Fibroblast of skin of abdomen (primary cell): ENCODE measurements at regions not wholly inside any gene's neighbourhood (a gene's known extent, or its start where the extent isn't known, plus 50 kb on each side); places are given as distances from the start of the nearest gene placed in this dataset.

Experiments used
- DNase-seq: peaks from one replicate; pipeline ENCODE4 v3.0.0-alpha.2; 2013

- no peak for DNase-seq
Observed at GRCh38 chr12:81953541-81953940, 194.4 kb upstream of the PPFIA2 start.

DNA sequence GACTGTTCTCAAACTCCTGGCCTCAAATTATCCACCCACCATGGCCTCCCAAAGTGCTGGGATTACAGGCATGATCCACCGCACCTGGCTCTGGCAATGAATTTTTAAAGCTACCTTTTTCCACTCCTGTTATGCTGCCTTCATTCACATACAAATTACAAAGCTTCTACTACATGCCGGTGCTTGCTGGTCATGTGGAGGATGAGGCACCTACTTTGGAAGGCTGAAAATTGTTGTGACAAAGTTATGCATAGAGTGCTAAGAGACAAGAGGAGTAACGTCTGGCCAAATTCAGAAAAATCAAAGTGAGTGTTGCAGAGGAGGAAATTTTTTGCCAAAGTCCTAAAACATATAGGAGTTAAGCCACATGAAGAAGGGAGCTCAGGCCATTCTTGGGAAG, 191.7 kb upstream of the PPFIA2 start:
- DNase-seq: no peak

- no peak for DNase-seq
Observed at GRCh38 chr12:81949841-81950308, 190.7 kb upstream of the PPFIA2 start.

- no peak for DNase-seq
Observed at GRCh38 chr12:81949416-81949815, 190.3 kb upstream of the PPFIA2 start.

GRCh38 chr12:81944886-81945285, 185.7 kb upstream of the PPFIA2 start:
- DNase-seq: no peak

GRCh38 chr12:81942594-81942993, 183.4 kb upstream of the PPFIA2 start:
- no peak for DNase-seq

- no peak for DNase-seq
Observed at GRCh38 chr12:81930037-81930436, 170.9 kb upstream of the PPFIA2 start.

- peak; percentile 0 for DNase-seq
Observed at GRCh38 chr12:81896771-81897170, 137.6 kb upstream of the PPFIA2 start.

DNA sequence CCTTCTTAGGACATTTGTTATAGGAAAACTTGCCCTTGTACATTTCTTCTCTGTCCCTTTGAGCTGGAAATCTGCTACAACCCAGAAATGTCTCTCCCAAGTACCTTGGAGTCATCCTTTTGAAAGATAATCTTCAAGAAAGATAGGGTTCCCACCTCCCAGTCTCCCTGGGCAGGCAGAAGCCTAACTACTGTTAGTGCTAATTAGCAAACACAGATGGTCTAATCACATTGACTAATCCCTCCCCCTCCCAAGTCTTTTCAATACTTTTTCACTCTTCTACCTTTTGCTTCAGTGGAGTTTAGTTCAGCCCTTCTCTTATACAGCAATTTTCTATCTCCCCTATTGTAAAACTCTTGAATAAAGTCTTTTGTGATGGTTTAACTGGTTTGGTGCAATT, 129.8 kb upstream of the PPFIA2 start:
- DNase-seq: no peak

DNA sequence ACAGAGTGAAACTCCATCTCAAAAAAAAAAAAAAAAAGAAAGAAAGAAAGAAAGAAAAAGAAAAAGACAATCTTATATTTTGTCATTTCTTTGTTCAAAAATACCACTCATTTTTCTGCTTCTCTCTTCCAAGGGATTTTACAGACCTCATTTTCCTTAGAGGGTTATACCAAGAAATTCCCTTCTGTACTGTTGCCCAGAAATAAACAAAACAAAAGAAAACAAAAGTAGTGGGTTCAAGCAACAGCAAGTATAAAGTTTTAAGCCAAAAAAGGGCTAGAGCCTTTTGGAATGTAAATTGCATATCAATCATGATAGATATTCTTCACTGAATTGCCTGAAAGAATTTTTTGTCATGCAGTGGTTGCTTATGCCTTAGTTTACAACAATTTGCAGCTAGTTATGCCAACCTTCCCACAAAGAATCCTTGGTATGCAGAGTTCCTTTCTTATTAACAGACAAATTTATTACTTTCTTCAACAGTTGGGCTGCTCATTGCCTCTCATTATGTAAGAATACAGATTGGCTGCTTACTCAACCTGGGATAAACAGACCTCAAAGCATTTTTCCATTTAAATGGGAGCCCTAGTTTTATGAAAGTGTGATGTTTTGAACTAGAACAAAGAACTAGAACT, 129.1 kb upstream of the PPFIA2 start:
- DNase-seq: no peak

- DNase-seq: no peak
Observed at GRCh38 chr12:81874586-81874985, 115.4 kb upstream of the PPFIA2 start.

DNA sequence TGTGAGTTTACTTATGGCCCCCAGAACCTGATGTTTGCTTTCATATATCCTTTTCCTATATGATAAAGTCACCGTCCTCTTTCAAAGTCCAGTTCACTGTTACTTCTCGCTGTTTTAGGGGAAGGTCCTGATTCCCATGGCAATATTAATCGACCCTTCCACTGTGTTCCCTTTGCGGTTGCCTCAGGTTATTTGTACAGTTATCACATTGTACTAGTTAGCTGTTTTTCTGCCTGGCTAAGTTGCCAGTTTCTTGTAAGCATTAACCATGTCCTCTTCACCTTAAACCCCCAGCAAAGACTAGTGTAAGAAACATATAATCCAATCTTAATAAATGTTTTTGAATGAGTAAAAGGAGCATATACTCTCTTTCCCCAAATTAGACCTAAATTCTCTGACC, 115.0 kb upstream of the PPFIA2 start:
- no peak for DNase-seq

GRCh38 chr12:81872400-81872799, 113.2 kb upstream of the PPFIA2 start:
- DNase-seq: no peak

GRCh38 chr12:81866081-81866480, 106.9 kb upstream of the PPFIA2 start:
- no peak for DNase-seq

GRCh38 chr12:81863406-81863805, 104.3 kb upstream of the PPFIA2 start:
- no peak for DNase-seq

DNA sequence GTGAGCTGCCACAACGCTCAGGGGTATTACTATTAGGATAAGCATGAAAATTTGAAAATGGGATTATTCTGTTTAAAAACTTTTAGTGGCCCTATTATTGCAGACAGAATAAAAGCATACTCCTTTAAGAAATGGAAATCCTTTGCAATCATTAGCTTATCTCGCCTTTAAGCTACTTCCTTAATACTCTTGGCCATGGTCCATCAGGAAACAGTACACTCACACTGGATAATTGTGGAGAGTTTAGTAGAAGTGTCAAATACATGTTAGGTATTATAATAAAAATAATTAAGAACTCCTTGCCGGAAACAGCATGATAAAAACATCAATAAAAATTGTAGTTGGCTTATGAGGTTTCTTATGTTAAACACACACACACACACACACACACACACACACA, 100.4 kb upstream of the PPFIA2 start:
- DNase-seq: no peak

DNA sequence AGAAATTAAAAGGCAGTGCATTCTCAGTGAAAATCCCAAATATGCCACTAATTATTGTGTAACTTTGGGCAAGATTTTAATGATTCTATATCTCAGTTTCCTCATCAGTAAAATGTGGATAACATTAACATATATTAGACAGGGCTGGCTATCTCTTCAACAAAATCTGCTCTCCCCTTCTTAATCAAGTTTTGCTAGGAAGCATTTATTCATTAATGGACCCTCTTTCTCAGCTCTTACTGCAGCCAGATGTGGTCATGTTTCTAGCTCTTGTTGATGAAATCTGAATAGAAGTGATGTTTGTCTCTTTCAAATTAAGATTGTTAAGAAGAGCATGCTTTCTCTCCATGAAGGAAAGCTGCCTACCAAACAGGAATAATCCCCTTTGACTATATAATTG, 84.4 kb upstream of the PPFIA2 start:
- no peak for DNase-seq

- no peak for DNase-seq
Observed at GRCh38 chr12:81835783-81836182, 76.6 kb upstream of the PPFIA2 start.

- DNase-seq: peak; percentile 4
Observed at GRCh38 chr12:81819991-81820633, 61.0 kb upstream of the PPFIA2 start.

- DNase-seq: no peak
Observed at GRCh38 chr12:81815611-81816010, 56.5 kb upstream of the PPFIA2 start.

DNA sequence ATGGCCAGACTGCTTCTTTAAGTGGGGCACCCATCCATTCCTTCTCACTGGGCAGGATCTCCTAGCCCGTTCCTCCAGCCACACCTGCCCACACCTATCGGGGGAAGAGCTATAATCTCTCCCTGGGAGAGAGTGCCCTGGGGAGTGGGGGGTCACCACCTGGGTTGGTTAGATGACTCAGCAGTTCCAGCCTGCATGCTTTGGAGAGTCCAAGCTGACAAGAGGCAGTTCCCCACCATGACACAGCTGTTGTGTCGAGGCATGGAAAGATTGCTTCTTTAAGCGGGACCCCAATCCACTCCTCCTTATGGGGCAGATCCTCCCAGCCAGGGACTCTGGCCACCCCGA, 52.6 kb upstream of the PPFIA2 start:
- DNase-seq: no peak

- DNase-seq: no peak
Observed at GRCh38 chr12:81811061-81811777, 52.1 kb upstream of the PPFIA2 start.

GRCh38 chr12:81809829-81810595, 50.9 kb upstream of the PPFIA2 start:
- DNase-seq: no peak
